CD4-positive, alpha-beta T cell (primary cell): ENCODE measurements at regions not wholly inside any gene's neighbourhood (a gene's known extent, or its start where the extent isn't known, plus 50 kb on each side); places are given as distances from the start of the nearest gene placed in this dataset.

Experiments used
- ATAC-seq: fragments of 200-7000 bp; cut with Tn5 transposase; one replicate; pipeline ENCODE4 v1.10.0; 2022; ENCODE audit warnings: mild to moderate bottlenecking; ENCODE audit not compliant: poor library complexity
- CTCF ChIA-PET: fragments of 350-600 bp; sonication (Branson Sonifier 250); formaldehyde crosslinking; loops from one replicate; lab custom pipeline; 2021; ENCODE audit warnings: antibody characterized with exemption, inconsistent platforms; lab: Charles Lee
- POLR2A ChIA-PET: fragments of 350-600 bp; sonication (Branson Sonifier 250); formaldehyde crosslinking; loops from one replicate; lab custom pipeline; 2021; ENCODE audit warnings: antibody characterized with exemption, inconsistent platforms; lab: Charles Lee
- DNase-seq, 14 experiments: peaks; one replicate each; pipeline ENCODE4 v3.0.0-alpha.2; 2013 to 2020; ENCODE audit warnings: mixed read lengths in 2 of 14
- H3K27ac ChIP-seq, 2 donors: one replicate each; pipeline versions ENCODE4 v1.5.1 to v1.7.0; 2013; ENCODE audit warnings: low read length in 2 of 2, low read depth in 1 of 2, mild to moderate bottlenecking in 1 of 2
- H3K27me3 ChIP-seq, 2 experiments: 1 replicate in 1 of 2; 2 replicates in 1 of 2; pipeline versions ENCODE4 v1.6.1 to v1.7.0; 2013; ENCODE audit warnings: low read length in 2 of 2, control low read depth in 1 of 2, mild to moderate bottlenecking in 1 of 2, moderate library complexity in 1 of 2; ENCODE audit not compliant: insufficient read depth in 2 of 2, control insufficient read depth in 1 of 2
- H3K36me3 ChIP-seq: one replicate; pipeline ENCODE4 v1.6.1; 2013; ENCODE audit warnings: low read length, control low read depth; ENCODE audit not compliant: insufficient read depth
- H3K4me1 ChIP-seq: one replicate; pipeline ENCODE4 v1.6.1; 2013; ENCODE audit warnings: low read length, control low read depth; ENCODE audit not compliant: insufficient read depth
- H3K4me3 ChIP-seq: one replicate; pipeline ENCODE4 v1.5.1; 2013; ENCODE audit warnings: mild to moderate bottlenecking, low read length, moderate library complexity
- H3K9me3 ChIP-seq, 2 experiments: 1 replicate in 1 of 2; 2 replicates in 1 of 2; pipeline versions ENCODE4 v1.6.1 to v1.7.0; 2013; ENCODE audit warnings: low read length in 2 of 2, mild to moderate bottlenecking in 2 of 2, control low read depth in 1 of 2, moderate library complexity in 1 of 2; ENCODE audit not compliant: control insufficient read depth in 1 of 2, insufficient read depth in 1 of 2
- H3K27ac Mint-ChIP-seq: one replicate; pipeline ENCODE4 v1.8.0; 2020; ENCODE audit warnings: mixed read lengths
- H3K27me3 Mint-ChIP-seq: one replicate; pipeline ENCODE4 v1.8.0; 2021; ENCODE audit warnings: mixed read lengths
- H3K36me3 Mint-ChIP-seq: one replicate; pipeline ENCODE4 v1.8.0; 2021; ENCODE audit warnings: low read depth, mixed read lengths
- H3K4me1 Mint-ChIP-seq: one replicate; pipeline ENCODE4 v1.8.0; 2021; ENCODE audit warnings: low read depth, mixed read lengths
- H3K4me3 Mint-ChIP-seq: one replicate; pipeline ENCODE4 v1.8.0; 2020; ENCODE audit warnings: mild to moderate bottlenecking, mixed read lengths
- H3K9me3 Mint-ChIP-seq: one replicate; pipeline ENCODE4 v1.8.0; 2020; ENCODE audit warnings: mixed read lengths
- CTCF ChIP-seq: fragments of 200-600 bp; IDR thresholded peaks from one replicate; pipeline ENCODE4 v1.8.0; 2022; ENCODE audit warnings: antibody characterized with exemption, mild to moderate bottlenecking
- intact Hi-C, 2 experiments: fragments of 100-400 bp; cut with DNase I in 1 of 2; cut with micrococcal nuclease in 1 of 2; formaldehyde crosslinking; loops; one replicate each; pipeline versions ENCODE4 v1.15.1 to v1.9.0; 2023 to 2025; cut with DNase I, micrococcal nuclease

DNA sequence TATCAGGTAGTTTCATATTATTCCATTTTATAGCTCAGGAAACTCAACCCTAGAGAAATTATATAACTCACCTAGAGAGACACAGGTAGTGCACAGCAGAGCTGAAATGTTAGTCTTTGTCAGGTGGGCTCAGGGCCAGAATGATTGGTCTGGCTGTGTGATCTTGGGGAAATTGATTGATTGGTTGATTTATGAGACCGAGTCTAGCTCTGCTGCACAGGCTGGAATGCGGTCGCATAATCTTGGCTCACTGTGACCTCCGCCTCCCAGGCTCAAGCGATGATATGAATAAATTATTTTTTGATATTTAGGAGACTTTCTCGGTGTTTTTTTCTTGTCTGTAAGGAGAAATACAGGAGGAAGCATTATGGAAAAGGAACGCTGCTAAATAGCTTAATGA is 239.9 kb upstream of the SLC10A2 start:
- no peaks in the 10 kb centered on the region for H3K9me3 ChIP-seq
- Mint-ChIP-seq H3K9me3 (no peaks in the 10 kb centered on the region), H3K27ac (no peak overlapping the region), H3K36me3 (no peaks in the 10 kb centered on the region), H3K4me1 (no peaks in the 10 kb centered on the region), H3K4me3 (no peak overlapping the region), H3K27me3 (no peaks in the 10 kb centered on the region)
- no peak for DNase-seq
- ATAC-seq = no peak
- ChIA-PET POLR2A (no interaction called here), CTCF (interaction anchor here (0.8 kb wide), 1 partner anchor 9 kb away, joined by 3 read pairs; no protein-coding TSS in a partner anchor)
- H3K4me3 ChIP-seq = no peak overlapping the region
- H3K36me3 ChIP-seq = no peaks in the 10 kb centered on the region
- intact Hi-C loops = no loop called here
- no peak for TF ChIP-seq CTCF
- no peaks in the 10 kb centered on the region for H3K27me3 ChIP-seq
- no peak overlapping the region for H3K27ac ChIP-seq
- no peaks in the 10 kb centered on the region for H3K4me1 ChIP-seq

DNA sequence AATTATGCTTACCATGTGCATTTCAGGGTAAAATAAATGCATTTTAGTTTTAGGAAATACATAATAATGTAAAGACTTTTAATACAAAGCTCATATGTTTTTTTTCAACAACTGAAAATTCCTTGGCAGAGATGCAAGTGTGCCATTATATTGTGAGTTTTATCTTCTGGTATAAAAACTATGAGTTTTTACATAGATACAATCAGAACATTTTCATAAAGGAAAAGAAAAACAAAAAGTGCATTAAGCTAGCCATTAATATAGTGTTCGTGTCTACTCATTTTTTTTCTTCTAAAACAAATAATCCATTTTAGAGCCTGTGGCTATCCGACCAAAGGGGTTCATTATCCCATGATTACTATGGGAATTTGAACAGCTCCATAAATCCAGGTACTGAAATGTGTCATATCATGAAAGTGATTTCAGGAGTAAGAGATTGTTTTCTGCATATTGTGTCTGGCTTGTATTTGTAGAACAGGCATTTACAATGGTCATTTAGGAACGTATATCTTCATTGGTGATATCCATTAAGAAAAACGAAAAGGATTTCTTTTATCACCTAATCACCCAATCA is 236.9 kb upstream of the SLC10A2 start:
- Histone ChIP-seq H3K4me1 (no peaks in the 10 kb centered on the region), H3K9me3 (no peaks in the 10 kb centered on the region), H3K27ac (no peak overlapping the region), H3K36me3 (no peaks in the 10 kb centered on the region), H3K4me3 (no peak overlapping the region), H3K27me3 (no peaks in the 10 kb centered on the region)
- no peaks in the 10 kb centered on the region for H3K4me1 Mint-ChIP-seq
- no peak overlapping the region for H3K27ac Mint-ChIP-seq
- TF ChIP-seq CTCF = no peak
- ATAC-seq (no peak), DNase-seq (no peak)
- ChIA-PET POLR2A (no interaction called here), CTCF (interaction anchor here (0.6 kb wide), 1 partner anchor 85 kb away, joined by 3 read pairs; no protein-coding TSS in a partner anchor)
- intact Hi-C loops = no loop called here
- H3K36me3 Mint-ChIP-seq = no peaks in the 10 kb centered on the region
- H3K27me3 Mint-ChIP-seq = no peaks in the 10 kb centered on the region
- H3K9me3 Mint-ChIP-seq = peaks cover 7% of the 10 kb centered on the region
- no peak overlapping the region for H3K4me3 Mint-ChIP-seq

DNA sequence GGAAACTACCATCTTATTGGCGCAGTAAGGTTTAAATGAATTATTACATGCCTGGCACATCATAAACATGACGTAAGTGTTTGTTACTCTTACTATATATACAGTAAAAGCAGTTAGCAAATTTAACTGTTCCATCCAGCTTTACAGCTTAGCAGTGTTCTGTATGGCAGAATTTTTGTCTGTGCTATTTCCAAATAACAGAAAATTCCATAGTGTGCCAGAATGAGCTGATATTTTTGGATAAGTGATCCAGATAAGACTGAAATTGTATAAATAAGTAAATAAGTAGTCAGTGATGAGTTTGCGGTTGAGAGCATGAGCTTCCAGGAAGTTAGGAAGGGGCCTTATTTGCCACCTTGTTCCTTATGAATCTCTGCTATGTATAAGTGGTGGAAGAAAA is 236.5 kb upstream of the SLC10A2 start:
- Mint-ChIP-seq H3K27me3 (no peaks in the 10 kb centered on the region), H3K4me1 (no peaks in the 10 kb centered on the region), H3K36me3 (no peaks in the 10 kb centered on the region), H3K4me3 (no peak overlapping the region), H3K9me3 (peaks cover 7% of the 10 kb centered on the region), H3K27ac (no peak overlapping the region)
- no peak for DNase-seq
- Histone ChIP-seq H3K36me3 (no peaks in the 10 kb centered on the region), H3K4me1 (no peaks in the 10 kb centered on the region), H3K9me3 (peaks cover 0 to under 1% of the 10 kb centered on the region in 2 experiments), H3K27ac (no peak overlapping the region), H3K27me3 (no peaks in the 10 kb centered on the region), H3K4me3 (no peak overlapping the region)
- CTCF ChIA-PET = interaction anchor here (0.6 kb wide), 1 partner anchor 85 kb away, joined by 3 read pairs; no protein-coding TSS in a partner anchor
- POLR2A ChIA-PET = no interaction called here
- ATAC-seq = no peak
- intact Hi-C loops = no loop called here
- TF ChIP-seq CTCF = no peak
